Dermis blood vessel endothelial cell (primary cell): ENCODE measurements at regions not wholly inside any gene's neighbourhood (a gene's known extent, or its start where the extent isn't known, plus 50 kb on each side); places are given as distances from the start of the nearest gene placed in this dataset.

Source experiments
- DNase-seq: peaks from one replicate; pipeline ENCODE4 v3.0.0; 2010

DNA sequence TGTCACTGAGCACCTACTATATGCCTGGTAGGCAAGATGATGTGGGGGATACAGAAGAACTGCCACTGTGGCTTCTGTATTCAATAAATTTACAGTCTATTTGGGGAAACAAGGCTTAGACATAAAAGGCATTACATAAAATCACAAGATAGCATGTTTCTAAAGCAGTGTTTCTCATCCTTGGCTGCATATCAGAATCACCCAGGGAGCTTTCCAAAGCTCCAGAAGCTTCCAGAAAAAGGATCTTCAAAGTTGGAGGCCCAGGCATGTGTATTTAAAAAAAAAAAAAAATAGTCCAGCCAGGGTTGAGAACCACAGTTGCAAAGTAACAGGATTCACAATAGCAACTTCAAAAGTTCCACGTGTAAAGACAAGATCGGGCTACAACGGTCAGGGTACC, 112.4 kb upstream of the SPACA1 start:
- no peak for DNase-seq

DNA sequence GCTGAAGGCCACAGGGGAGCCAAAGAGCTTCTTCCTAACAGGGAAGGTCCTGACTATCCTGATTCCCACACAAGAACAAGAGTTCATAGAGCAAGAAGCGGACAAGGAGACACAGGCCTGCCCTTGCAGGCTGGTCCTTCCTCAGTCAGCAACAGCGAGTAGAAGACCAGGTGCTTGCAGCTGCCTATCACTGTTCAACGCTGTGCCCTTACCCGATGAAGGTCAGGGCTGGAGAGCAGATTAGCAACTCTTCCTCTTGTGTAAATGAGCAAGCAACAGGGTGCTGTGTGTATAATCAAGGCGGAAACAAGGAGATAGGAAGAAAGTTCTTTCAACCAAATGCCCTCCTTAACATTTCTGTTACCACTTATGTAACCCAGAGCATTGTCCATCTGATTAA, 115.3 kb upstream of the SPACA1 start:
- DNase-seq, result no peak

DNA sequence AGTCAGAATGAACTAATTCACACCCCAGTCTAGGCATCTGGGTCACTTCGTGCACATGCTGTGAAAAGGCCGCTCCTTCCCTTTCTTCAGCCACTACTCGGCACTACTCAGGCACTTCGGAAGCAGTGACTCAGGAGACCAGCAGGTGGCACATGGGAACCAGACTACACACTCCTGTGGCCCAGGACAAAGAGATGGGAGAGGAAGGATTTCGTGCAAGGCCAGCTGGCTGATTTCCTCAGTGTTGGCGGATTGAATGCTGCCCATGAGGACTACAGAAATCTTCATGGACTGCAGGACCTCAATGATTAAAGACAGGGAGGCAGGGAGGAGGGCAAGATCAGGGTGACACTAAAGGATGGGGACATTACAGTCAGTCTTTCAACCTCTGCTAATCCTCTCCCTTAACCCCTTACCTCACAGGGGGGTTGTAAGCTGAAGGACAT, 117.8 kb upstream of the SPACA1 start:
- DNase-seq, result peak; percentile 92

DNA sequence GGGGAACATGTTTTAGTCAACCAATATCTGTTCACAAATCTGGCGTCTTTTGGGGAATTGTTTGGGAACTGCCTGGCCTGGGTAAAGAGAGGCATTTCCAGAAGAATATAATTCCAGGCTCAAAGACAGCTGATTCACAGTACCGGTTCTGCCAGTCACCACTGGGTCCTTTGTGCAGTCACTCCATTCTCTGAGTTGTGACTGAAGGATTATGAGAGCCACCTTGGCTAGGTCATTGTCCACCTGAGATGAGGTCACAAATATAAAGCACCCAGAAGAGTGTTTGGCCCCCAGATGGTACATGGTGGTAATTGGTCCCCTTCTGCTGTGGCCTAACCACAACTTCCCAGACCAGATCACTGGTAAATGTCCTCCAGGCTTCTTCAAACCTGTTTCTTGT, 121.0 kb upstream of the SPACA1 start:
- DNase-seq, result no peak

DNA sequence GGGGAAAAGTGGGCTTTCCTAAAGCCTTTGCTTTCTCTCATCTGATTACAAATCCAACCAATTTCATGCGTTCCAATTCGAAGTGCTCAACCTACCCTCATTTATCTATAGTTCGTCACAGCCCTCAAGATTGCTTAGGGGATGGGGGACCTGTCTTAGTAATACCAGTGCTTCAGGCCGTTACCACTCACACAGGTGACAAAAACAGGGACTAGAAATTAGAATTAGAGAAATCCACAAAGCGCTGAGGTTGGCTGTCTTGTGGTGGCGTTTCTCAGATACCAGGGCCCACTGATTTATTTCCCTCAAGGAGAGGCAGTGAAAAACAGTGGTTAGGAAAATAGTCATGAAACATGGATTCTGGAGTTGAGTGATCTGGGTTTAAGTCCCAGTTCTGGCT, 121.6 kb upstream of the SPACA1 start:
- no peak for DNase-seq

DNA sequence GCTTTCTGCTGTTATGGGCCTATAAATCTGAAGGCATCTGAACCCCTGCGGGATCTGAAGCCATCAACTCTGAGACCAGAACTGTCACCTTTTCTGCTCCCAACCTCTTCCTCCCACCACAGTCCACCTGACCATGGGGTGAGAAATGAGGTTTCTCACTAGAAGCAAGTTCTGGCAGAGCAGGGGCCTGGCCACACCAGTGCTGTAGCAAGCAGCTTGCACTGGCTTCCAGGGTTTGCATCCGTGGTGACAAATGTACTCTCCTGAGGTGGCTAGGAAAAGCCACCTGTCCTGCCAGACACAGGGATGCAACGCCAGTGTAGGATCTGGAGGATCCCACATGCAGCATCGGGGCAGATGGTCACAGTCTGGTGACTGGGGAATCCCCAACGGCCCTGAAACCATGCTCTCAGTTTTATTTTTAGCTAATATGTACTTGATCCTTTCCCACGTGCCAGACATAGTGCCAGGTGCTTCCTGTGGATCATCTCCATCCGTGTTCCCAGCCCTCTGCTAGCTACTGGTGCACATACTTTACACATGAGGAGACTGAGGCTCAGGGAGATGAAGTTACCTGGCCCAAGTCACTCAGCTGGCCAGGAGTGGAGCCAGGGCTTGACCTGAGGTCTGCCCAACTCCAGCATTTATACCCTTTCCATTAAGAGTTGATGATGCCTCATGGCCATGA, 122.1 kb upstream of the SPACA1 start:
- DNase-seq, result peak; percentile 66

DNA sequence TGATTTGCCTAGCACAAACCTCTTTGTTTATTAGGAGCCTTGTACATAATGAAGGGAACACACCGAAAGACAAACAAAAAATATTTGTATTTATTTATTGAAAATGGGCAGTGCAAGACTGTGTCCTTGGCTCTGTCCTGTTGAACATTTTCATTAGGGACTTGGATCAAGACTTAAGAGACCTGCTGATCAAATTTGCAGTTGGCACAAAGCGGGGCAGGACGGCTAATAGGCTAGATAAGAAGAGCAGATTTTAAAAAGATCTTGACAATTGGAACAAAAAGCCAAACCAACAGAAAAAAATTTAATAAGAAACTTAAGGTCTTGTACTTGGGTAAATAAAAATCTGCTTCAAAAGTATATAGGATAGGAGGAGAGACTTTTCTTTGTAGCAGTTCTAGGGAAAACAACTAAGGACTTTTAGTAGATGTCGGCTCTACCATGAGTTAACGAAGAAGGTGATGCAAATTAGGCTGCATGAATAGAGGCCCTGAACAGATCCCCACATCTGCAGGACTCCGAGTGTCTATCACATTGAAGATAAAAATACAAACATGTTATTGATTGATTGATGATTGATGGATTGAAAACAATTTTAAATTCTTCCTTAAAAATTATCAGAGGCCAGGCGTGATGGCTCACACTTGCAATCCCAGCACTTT, 124.1 kb upstream of the SPACA1 start:
- DNase-seq, result no peak

DNA sequence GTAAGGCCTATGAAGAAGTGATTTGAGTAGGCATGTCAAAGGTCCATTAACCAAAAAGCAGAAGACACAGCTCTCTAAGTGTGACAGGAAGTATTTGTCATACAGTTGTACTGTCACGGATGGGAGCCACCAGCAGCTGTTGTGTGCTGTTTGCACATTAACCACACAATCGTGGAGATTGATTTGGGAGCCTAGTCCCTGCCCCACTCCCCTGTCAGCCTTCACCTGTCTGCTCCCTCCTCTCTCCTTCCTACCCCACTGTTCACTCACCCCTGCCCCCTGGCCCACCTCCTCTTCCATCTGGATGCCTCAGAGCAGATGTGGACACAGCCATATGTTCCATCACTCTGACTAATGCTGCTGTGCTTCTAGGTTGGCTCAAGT, 124.7 kb upstream of the SPACA1 start:
- no peak for DNase-seq

DNA sequence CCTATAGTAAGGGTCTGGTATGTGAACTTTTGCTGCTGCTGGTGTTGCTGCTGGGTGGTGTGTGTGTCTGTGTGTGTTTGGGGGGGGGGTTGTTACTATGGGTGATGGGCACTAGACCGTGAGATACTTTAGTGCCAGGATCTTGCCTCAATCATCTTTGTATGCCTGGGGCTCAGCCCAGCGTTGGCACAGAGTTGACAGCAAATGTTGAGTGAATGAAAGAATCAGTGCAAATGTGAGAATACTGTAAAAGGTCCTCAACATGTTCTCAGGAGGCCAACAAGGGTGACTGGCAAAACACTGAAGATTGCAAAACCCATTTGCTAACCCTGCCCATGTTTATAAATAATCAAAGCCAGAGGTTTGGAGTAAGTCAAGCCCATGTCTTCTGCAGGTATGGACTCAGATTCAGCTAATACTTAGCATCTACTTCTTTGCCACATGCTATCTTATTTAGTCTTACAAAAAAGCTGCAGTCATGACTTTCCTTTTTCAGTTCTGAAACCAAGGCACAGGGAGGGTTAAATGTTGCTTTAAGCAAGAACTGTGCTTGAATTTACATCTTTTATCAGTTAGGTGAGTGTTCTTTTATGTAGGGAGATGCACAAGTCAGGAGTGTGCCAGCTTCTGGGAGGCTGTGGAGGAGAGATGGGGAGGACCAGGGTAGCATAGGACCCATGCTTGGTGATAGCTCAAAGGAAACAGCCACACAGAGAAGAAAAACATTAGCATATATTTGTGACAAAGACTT, 125.3 kb upstream of the SPACA1 start:
- DNase-seq, result no peak

DNA sequence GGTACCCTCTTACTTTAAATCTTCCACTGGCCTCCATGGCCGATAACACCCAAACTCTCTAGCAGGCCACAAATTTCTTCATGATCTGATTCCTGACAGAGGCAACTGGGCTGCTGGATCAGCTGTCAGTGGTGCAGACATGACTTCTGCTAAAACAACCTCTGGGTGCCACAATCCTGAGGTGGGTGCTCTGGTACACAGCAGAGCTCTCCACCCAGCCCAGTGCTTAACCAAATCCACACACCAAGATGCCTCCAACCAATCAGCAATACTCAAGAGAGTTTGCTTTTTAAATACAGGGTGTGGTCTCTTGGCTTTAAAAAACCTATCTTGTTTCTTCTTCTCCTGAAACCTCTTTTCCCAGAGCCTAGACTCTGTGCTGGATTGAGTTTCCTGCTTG, 126.6 kb upstream of the SPACA1 start:
- DNase-seq, result no peak

DNA sequence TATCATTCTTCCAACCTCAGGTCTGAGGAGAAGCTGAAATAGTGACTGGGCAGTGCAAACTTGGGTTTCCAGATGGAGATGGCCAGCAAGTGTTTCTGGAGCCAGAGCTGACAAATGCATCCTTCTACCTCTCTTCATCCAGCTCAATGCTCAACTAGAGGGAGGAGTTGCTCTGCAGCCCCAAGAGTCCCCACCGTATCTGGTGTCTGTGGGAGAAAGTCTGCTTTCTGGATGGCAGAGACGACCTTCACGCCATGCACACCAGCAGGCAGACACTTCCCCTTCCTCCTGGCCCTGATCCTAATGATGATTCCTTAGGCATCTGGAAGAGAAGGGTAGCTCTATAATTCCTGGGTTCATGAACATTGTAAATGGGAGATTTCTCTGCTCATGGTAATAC, 127.4 kb upstream of the SPACA1 start:
- DNase-seq, result no peak

DNA sequence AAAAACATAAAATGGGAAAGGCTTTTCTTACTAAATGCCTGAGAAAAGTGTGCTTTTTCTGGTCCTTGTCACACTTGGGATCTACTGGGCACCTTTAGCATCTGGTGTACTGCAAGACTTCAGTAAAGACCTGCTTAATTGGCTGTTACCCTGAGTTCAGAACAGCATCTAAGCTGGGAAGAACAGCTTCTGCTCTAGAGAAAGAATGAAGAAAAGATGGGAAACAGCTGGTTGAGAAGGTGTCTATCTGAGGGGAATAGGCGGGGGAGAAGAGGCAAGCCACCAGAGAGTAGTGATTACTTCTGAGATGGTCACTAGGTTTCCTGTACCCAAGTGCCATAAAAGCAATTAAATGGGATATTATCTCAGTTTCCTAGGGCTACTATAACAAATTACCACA, 128.2 kb upstream of the SPACA1 start:
- DNase-seq, result no peak

DNA sequence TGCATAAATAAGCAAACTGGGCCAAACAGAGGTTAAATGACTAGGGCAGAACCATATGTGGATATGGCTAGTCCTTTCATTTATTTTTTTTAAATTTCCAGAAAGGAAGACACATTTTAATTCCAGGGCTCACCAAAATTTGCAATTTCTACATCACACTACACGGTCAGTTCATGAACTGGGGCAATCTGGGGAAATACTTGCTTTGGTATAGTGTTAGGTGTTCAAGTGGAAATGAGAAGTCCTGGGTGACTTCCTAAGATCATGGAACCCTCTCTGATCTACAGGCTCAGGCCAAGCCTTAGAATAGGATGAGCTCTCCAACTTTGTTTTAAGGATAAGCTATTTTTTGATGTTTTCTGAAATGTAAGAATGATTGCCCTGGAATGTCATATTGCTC, 128.6 kb upstream of the SPACA1 start:
- DNase-seq, result no peak

DNA sequence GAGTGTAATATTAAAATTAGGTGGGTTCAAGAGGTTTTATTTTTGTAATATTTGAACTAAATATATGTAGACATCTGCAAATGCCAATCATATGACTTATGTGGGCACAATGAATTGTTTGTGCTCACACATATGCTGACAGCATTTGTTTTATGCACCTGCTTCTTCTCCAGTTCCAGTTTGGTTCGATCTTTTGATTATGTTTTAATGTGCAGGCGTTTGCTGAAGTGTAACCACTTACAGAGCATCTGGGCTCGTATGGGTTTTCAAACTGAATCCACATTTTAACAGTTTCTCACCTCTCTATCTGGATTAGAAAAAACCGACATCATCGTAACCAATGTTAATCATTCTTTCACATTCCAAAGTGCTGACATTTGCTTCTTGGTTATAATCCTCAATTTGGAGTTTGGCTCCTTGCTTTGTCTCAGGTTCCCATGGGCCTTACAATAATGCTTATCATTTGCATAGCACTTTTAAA, 129.1 kb upstream of the SPACA1 start:
- no peak for DNase-seq

DNA sequence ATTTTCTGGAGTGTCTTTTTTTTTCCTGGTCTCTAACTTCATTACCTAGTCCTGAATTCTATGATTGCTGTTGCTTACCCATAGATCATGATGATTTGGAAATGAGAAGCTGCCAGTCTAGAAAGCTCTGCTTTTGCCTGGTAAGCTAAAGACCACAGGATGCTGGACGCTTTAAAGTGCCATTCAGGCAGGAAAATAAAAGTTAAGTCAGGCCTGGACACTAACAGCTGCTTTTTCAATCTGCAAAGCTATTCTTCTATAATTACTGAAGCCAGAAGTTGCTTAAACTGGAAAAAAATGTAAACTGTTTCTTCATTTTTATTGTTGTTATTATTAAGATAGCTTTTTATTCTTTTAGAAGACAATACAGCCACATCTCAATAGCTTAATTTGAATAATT, 129.8 kb upstream of the SPACA1 start:
- no peak for DNase-seq

DNA sequence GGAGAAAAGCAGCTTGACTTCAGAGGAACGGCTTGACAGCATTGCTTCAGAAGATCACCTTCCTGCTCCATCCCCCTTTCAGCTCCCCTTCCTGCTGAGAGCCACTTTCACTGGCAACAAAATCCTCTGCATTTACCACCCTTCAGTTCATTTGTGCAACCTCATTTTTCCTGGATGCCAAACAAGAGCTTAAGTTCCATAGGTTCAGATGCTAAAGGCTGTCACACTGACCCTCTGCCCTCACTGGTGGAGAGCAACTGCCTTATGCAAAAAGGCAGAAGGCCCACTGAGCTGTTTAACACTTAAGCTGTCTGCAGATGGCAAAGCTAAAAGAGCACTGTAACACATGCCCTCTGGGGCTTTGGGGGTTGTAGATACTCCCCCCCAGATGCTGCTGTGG, 131.2 kb upstream of the SPACA1 start:
- no peak for DNase-seq

DNA sequence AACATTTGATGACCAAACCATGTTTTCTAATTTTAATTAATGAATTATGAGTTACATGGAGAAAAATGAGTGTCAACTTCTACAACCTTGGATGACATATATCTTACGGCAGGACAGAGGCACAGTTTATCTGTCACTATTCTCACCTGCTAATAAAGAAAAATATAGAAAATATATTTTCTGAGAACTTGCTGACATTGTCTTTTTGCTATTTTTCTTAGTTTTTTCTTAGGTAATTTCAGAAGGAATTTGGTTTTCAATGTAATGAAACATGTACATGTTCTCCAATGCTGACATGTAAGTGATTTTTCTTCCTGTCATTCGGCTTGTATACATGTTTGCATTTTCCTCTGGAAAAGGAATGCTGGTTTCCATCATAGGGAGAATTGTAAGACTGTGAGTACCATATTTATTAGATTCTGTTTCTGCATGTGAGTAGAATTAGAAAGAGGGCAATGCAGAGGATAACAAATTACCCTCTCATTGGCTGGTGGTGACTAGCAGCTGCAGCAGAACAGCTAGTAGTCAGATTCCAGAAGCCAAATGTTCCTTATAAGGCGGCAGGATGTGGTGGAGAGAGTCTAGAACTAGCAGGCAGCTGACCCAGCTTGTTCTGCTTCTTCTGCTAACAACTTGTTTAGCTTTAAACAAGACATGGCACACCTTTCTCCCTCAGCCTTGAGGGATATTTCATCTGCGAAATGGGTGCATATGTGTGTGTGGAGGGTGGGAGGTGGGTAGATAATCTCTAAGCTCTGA, 132.8 kb upstream of the SPACA1 start:
- no peak for DNase-seq

DNA sequence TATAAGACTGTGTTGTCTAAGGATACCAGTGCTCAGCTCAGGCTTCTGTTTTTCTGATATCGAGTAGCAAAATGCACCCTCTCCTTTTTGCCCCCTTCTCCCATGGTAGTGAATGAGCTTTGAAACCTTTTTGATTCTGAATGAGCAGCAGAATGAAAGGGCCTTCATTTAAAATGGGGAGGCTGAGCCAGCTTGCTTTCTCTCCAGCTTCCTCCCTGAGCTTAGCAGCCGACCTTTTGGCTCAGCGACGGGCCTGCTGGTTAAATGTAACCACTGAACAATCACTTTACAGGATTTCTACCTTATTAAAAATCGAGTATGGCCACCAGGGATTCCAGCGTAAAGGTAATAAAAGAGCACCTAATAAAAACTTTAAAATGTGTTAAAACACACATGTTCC, 133.7 kb upstream of the SPACA1 start:
- no peak for DNase-seq

DNA sequence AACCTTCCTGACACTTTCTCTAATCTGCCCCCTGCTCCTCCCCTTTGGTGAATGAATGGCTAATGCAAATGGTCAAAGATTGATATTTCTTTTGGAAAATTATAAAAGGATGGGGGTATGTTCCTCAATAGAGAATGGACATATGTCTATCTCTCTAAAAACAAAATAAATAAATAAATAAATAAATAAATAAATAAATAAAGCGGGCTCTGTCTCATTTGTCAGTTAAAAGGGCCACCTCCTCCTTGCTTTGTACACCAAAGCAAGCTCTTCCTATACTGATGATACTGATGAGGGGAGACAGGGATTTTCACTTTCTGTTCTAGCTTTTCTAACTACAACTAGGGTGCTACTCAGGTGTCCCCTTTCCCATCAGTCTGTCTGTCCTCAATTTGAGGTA, 135.5 kb upstream of the SPACA1 start:
- DNase-seq, result no peak

DNA sequence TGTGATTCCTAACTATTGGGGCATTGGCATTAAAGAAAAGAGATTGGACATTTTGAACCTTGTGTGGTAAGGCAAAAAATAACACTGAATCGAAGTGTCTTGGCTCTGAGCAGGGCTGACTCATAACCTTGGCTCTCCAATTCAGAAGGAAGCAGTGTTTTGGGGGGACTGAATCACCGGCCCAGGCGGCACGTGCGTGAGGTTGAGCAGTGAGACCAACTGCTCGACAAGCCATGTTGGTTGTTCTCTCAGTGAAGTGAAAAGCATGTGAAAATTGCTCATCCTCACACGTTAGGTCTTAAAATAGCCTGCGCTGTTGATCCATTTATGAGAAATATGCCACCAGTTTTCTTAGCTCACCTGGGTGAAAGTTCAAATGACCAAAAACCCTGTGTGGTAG, 137.8 kb upstream of the SPACA1 start:
- DNase-seq, result peak; percentile 92

DNA sequence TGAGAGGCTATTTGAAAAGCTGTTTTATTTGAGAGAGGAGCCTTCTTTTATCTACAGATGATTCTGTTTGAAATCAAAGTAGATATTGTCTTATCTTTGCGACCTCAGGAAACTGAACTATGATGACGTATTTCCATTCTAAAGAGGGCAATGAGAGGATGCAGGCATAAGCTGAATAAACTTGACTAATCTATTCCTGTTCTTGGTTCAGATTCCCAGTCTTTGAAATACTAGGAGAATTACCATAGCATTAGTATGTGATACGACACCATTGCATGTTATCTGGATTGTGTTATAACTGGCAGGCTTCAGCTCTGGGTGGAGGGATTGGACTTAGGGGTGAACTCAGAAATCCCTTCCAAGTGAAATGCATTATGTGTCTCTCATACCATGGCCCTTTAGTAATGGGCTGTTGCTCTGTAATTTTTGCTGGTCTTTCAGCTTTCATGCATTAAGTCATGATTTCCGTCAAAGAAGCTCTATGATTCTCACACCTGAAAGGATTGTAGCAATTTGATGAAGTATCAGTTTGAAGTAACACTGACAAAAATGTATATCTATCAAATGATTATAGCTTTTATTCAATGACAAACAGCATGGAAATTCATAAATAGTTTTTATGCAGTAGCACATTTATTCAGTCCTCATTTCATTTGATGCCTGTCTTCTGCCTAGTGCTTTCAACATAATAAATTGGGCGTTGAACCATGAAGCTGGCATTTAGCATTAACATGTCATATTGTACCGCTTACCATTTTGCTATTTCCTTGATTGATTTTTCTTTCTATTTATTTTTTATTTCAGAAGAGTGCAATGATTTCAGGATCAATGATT, 138.4 kb upstream of the SPACA1 start:
- DNase-seq, result peak; percentile 89

DNA sequence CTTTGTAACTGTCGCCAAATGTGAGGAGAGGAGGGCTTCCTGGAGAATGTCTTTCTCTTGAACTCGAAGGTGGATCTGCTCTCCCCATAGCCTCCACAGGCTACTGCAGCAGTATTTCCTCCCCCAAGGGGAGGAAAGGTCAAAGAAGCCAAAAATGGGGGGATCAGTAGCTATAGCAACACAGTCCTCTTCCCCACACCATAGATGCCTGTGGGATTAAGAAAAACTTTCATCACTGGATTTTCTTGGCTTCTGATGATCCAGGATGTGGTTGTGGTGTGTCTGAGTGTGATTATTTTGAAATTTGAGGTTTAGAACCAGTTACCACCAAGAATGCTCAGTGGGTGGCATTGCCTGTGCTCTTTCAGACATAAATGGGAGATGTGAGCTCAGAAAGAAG, 140.1 kb upstream of the SPACA1 start:
- DNase-seq, result no peak
